WERI-Rb-1 (cell line): ENCODE measurements at regions not wholly inside any gene's neighbourhood (a gene's known extent, or its start where the extent isn't known, plus 50 kb on each side); places are given as distances from the start of the nearest gene placed in this dataset.

Source experiments
- DNase-seq: peaks from one replicate; pipeline ENCODE4 v3.0.0-alpha.2; 2020
- H3K27ac ChIP-seq: fragments of 250-450 bp; sonication (Bioruptor Pico); 2 replicates; pipeline ENCODE4 v1.5.1; 2020; ENCODE audit warnings: mild to moderate bottlenecking, moderate library complexity
- H3K27me3 ChIP-seq: fragments of 250-450 bp; sonication (Bioruptor Pico); 2 replicates; pipeline ENCODE4 v1.5.1; 2021; ENCODE audit warnings: mild to moderate bottlenecking, low read depth, moderate library complexity; ENCODE audit not compliant: insufficient read depth, severe bottlenecking
- H3K36me3 ChIP-seq: fragments of 250-450 bp; sonication (Bioruptor Pico); 2 replicates; pipeline ENCODE4 v1.5.1; 2020; ENCODE audit warnings: mild to moderate bottlenecking, moderate library complexity
- H3K4me3 ChIP-seq: 2 replicates; pipeline ENCODE4 v1.5.1; 2011; ENCODE audit warnings: low read depth, mild to moderate bottlenecking, control low read depth, low read length
- H3K9me3 ChIP-seq: fragments of 250-450 bp; sonication (Bioruptor Pico); 2 replicates; pipeline ENCODE4 v1.5.1; 2021; ENCODE audit warnings: mild to moderate bottlenecking, moderate library complexity; ENCODE audit not compliant: severe bottlenecking
- TF ChIP-seq, protein P1 (sequence below): IDR thresholded peaks from 2 replicates; pipeline ENCODE4 v1.5.1; 2011; ENCODE audit warnings: low read depth, mild to moderate bottlenecking, control low read depth, inconsistent platforms, low read length

DNA sequence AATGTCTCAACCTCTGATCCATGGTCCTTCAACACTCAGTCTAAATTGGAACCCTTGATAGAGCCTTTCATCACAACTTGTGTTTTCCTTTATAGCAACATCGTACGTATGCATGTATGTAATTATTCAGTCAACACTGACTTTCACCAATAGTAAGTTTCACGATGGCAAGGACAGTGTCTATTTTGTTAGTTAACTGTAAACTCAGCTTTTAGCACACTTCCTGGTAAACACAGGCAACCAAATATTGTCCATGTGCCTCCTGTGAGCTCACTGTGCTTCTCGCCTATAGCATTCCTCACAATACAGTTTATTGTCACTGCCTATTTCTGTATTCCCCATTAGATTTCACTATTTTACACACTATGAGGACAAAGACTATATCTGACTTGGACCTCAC is 323.1 kb downstream of the DEPDC1B start:
- no peaks in the 10 kb centered on the region for H3K9me3 ChIP-seq
- H3K27ac ChIP-seq: no peak overlapping the region
- H3K4me3 ChIP-seq: no peak overlapping the region
- DNase-seq: no peak
- no peaks in the 10 kb centered on the region for H3K27me3 ChIP-seq
- no peaks in the 10 kb centered on the region for H3K36me3 ChIP-seq
- TF ChIP-seq, protein P1, sequence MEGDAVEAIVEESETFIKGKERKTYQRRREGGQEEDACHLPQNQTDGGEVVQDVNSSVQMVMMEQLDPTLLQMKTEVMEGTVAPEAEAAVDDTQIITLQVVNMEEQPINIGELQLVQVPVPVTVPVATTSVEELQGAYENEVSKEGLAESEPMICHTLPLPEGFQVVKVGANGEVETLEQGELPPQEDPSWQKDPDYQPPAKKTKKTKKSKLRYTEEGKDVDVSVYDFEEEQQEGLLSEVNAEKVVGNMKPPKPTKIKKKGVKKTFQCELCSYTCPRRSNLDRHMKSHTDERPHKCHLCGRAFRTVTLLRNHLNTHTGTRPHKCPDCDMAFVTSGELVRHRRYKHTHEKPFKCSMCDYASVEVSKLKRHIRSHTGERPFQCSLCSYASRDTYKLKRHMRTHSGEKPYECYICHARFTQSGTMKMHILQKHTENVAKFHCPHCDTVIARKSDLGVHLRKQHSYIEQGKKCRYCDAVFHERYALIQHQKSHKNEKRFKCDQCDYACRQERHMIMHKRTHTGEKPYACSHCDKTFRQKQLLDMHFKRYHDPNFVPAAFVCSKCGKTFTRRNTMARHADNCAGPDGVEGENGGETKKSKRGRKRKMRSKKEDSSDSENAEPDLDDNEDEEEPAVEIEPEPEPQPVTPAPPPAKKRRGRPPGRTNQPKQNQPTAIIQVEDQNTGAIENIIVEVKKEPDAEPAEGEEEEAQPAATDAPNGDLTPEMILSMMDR: no peak

DNA sequence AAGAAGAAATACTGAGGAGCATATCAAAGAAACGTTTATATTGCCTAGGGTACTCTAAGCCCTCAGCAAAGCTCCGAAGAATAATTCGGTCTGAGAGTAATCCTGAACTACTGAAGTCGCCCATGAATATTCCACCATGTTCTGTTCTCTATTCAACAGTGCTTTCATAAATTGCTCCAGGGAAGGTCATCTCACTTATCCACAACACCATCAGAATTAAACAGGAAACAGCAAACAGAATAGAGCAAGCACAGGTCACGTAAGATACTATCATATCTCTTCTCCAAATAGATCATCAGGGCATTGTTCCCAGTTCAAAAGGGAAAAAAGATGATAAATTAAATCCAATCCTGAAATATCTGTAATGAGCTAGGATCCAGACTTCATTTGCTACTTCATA is 325.6 kb downstream of the DEPDC1B start:
- TF ChIP-seq, protein P1: no peak
- H3K9me3 ChIP-seq: no peaks in the 10 kb centered on the region
- no peak for DNase-seq
- no peaks in the 10 kb centered on the region for H3K27me3 ChIP-seq
- no peak overlapping the region for H3K27ac ChIP-seq
- no peak overlapping the region for H3K4me3 ChIP-seq
- H3K36me3 ChIP-seq: no peaks in the 10 kb centered on the region

DNA sequence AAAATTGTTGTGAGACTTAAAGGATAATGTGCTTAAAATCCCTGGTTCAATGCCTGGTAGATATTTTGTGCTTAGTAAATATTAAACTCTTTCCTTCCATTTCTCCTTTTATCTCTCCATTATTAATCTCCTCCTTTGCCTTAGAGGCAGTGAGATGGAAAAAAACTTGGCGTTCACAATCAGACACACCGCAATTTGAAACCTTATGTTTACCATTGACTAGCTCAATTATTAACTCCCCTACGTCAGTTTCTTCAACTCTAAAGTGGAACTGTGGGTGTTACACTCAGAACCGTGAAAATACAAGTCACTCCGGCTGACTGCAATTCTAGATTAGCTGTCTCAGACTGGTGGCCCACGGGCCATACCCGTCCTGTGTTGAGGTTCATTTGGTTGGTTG is 327.2 kb downstream of the DEPDC1B start:
- Histone ChIP-seq H3K27ac (no peak overlapping the region), H3K9me3 (no peaks in the 10 kb centered on the region), H3K36me3 (no peaks in the 10 kb centered on the region), H3K4me3 (no peak overlapping the region), H3K27me3 (no peaks in the 10 kb centered on the region)
- TF ChIP-seq, protein P1: no peak
- DNase-seq: no peak

DNA sequence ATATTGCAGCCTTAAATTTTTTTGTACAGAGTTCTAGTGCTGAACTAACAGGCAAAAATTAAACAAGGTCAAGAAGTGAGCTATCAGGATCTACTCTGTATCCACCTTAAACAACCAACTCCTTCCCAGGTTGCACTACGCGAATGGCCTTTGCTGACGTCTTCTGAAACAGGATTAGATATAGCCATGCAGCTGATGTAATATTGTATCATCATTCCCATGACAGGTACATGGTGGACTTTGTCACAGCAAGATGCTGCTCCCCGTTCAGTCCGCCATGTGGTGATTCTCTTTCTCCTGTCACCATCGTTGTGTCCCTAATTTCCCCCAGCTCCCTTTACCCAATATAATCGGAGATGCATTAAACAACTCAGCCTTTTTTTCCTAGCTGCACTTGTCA is 328.9 kb downstream of the DEPDC1B start:
- DNase-seq: no peak
- H3K27me3 ChIP-seq: no peaks in the 10 kb centered on the region
- TF ChIP-seq, protein P1: no peak
- no peaks in the 10 kb centered on the region for H3K36me3 ChIP-seq
- no peaks in the 10 kb centered on the region for H3K9me3 ChIP-seq
- no peak overlapping the region for H3K4me3 ChIP-seq
- no peak overlapping the region for H3K27ac ChIP-seq

DNA sequence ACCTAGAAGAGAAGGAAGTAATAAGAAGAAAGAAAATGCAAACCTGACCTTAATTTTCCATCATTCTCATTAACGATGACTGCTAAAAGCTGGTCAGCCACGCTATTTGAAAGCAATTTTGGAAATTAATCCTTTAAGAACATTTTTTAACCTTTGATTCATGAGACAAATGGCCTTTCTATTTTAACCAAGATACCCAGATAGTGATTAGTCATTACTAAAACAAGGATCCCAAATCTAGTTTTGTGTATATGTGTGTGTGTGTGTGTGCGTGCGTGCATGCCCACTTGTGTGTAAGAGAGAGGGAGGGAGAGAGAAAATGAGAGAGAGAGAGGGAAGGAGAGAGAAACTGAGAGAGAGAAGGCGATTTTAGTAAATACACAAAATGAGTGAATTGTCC is 329.5 kb downstream of the DEPDC1B start:
- no peak for DNase-seq
- TF ChIP-seq, protein P1: no peak
- H3K4me3 ChIP-seq: no peak overlapping the region
- no peaks in the 10 kb centered on the region for H3K9me3 ChIP-seq
- H3K27me3 ChIP-seq: no peaks in the 10 kb centered on the region
- H3K27ac ChIP-seq: no peak overlapping the region
- H3K36me3 ChIP-seq: no peaks in the 10 kb centered on the region

DNA sequence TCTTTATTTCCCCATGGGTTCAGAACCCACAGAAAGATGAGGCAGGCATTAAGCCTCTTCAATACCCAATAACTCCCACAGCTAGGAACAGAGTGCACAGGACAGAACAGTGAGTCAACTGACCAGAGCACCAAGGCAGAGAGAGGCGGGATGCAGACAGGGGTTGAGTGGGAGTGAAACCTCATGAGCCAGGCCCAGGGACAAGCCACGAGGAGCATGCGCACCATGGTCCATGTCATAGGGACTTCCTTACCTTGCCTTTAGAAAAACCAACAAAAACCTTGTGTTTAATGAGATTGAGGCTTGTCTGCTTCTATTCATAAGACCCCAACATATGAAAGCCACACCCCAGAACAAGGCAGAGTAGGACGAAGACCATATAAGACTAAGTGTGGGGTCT is 330.6 kb downstream of the DEPDC1B start:
- Histone ChIP-seq H3K36me3 (no peaks in the 10 kb centered on the region), H3K9me3 (no peaks in the 10 kb centered on the region), H3K27ac (no peak overlapping the region), H3K4me3 (no peak overlapping the region), H3K27me3 (no peaks in the 10 kb centered on the region)
- DNase-seq: no peak
- TF ChIP-seq, protein P1: no peak
